ENCODE measurements at regions not wholly inside any gene's neighbourhood (a gene's known extent, or its start where the extent isn't known, plus 50 kb on each side); places are given as distances from the start of the nearest gene placed in this dataset.

DNA sequence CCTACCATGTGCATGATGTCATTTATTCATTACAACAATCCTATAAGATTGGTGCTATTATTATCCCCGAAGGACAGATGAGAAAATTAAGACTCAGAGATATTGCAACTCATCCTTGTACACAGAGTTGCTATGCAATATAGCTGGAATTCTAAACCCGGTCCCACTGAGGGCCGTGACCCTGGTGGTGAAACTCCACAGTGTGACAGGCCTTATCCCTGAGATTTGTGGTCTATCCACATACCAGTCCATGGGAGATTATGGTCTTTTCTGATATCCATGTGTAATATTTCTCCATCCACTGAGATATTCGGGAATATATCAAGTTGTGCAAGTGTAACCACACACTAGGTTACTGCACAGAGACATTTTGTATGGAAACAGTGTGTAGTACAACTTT is 305.2 kb downstream of the TXNL1 start:
- no peak for TF ChIP-seq EZH2 (IDR thresholded peaks at IDR 0.05; ENCODE audit: low read depth, low read length, severe bottlenecking)
- no peak for TF ChIP-seq CTCF (IDR thresholded peaks at IDR 0.05; ENCODE audit: control extremely low read depth in 1 of 3, insufficient read depth in 1 of 3, low read depth in 1 of 3, low read length in 3 of 3)
- no peak for TF ChIP-seq POLR2A (IDR thresholded peaks at IDR 0.05; ENCODE audit: control extremely low read depth in 1 of 2, low read depth in 2 of 2, low read length in 2 of 2)
- TF ChIP-seq POLR2AphosphoS5 (IDR thresholded peaks at IDR 0.05; ENCODE audit: low read depth, low read length): no peak
- no peak for TF ChIP-seq YY1 (IDR thresholded peaks at IDR 0.05; ENCODE audit: low read depth, low read length)
- no peak for TF ChIP-seq TAF1 (IDR thresholded peaks at IDR 0.05; ENCODE audit: low read depth, low read length)
- TF ChIP-seq, protein P1, sequence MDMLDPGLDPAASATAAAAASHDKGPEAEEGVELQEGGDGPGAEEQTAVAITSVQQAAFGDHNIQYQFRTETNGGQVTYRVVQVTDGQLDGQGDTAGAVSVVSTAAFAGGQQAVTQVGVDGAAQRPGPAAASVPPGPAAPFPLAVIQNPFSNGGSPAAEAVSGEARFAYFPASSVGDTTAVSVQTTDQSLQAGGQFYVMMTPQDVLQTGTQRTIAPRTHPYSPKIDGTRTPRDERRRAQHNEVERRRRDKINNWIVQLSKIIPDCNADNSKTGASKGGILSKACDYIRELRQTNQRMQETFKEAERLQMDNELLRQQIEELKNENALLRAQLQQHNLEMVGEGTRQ (IDR thresholded peaks at IDR 0.05; ENCODE audit: low read length): no peak
- TF ChIP-seq BCL11A (IDR thresholded peaks at IDR 0.05; ENCODE audit: low read depth in 2 of 2, low read length in 2 of 2): no peak
- no peak for TF ChIP-seq EGR1 (IDR thresholded peaks at IDR 0.05; ENCODE audit: borderline replicate concordance, low read depth, low read length)
- TF ChIP-seq, protein P2, sequence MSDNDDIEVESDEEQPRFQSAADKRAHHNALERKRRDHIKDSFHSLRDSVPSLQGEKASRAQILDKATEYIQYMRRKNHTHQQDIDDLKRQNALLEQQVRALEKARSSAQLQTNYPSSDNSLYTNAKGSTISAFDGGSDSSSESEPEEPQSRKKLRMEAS (IDR thresholded peaks at IDR 0.05): no peak
- no peak for TF ChIP-seq POU5F1 (IDR thresholded peaks at IDR 0.05; ENCODE audit: low read depth, low read length)
- TF ChIP-seq JUND (IDR thresholded peaks at IDR 0.05; ENCODE audit: low read length): no peak
- no peak for TF ChIP-seq BRCA1 (IDR thresholded peaks at IDR 0.05; ENCODE audit: low read depth, low read length)
- no peak for TF ChIP-seq RAD21 (IDR thresholded peaks at IDR 0.05 in 1 of 2, conservative IDR thresholded peaks at IDR 0.05 in 1 of 2; ENCODE audit: low read depth in 2 of 2, low read length in 2 of 2)

Data from H1 (cell line).